HL-60 (cell line): ENCODE measurements at regions not wholly inside any gene's neighbourhood (a gene's known extent, or its start where the extent isn't known, plus 50 kb on each side); places are given as distances from the start of the nearest gene placed in this dataset.

Experiments used
- DNase-seq, 2 experiments: peaks; one replicate each; pipeline ENCODE4 v3.0.0-alpha.2; 2010 to 2020; ENCODE audit warnings: low read depth in 1 of 2, low spot score in 1 of 2
- H3K27ac ChIP-seq: fragments of 250-450 bp; sonication (Bioruptor Pico); replicated peaks from 2 replicates; pipeline ENCODE4 v1.5.1; 2020; ENCODE audit warnings: mild to moderate bottlenecking, moderate library complexity
- H3K27me3 ChIP-seq: fragments of 250-450 bp; sonication (Bioruptor Pico); 2 replicates; pipeline ENCODE4 v1.5.1; 2021; ENCODE audit warnings: mild to moderate bottlenecking, moderate library complexity; ENCODE audit not compliant: insufficient read depth, poor library complexity, severe bottlenecking
- H3K4me3 ChIP-seq: replicated peaks from 2 replicates; pipeline ENCODE4 v1.5.1; 2011; ENCODE audit warnings: mild to moderate bottlenecking, control low read depth, low read length; ENCODE audit not compliant: insufficient read depth
- CTCF ChIP-seq: IDR thresholded peaks from one replicate; pipeline ENCODE4 v1.5.1; 2011; ENCODE audit warnings: low read length, control low read depth, inconsistent platforms; ENCODE audit not compliant: insufficient read depth
- GABPA ChIP-seq: IDR thresholded peaks from 2 replicates; pipeline ENCODE4 v1.6.1; 2012; ENCODE audit warnings: low read depth
- POLR2AphosphoS5 ChIP-seq: IDR thresholded peaks from 2 replicates; pipeline ENCODE4 v1.6.1; 2012; ENCODE audit warnings: low read depth
- REST ChIP-seq: IDR thresholded peaks from 2 replicates; pipeline ENCODE4 v1.6.1; 2012; ENCODE audit warnings: low read depth; ENCODE audit not compliant: insufficient replicate concordance
- SPI1 ChIP-seq: IDR thresholded peaks from 2 replicates; pipeline ENCODE4 v1.6.1; 2012; ENCODE audit warnings: low read depth, mild to moderate bottlenecking, borderline replicate concordance

- Histone ChIP-seq H3K27me3 (no peaks in the 10 kb centered on the region), H3K4me3 (no peak overlapping the region), H3K27ac (no peak overlapping the region)
- TF ChIP-seq CTCF (no peak), POLR2AphosphoS5 (no peak), SPI1 (no peak), REST (no peak), GABPA (no peak)
- DNase-seq, result no peak
Observed at GRCh38 chr10:126734967-126735366, 64.5 kb upstream of the C10orf90 start.

GRCh38 chr10:126736142-126736541 lies 65.6 kb upstream of the C10orf90 start:
- Histone ChIP-seq H3K4me3 (no peak overlapping the region), H3K27ac (no peak overlapping the region), H3K27me3 (no peaks in the 10 kb centered on the region)
- no peak for TF ChIP-seq REST
- DNase-seq, result no peak

- no peaks in the 10 kb centered on the region for H3K27me3 ChIP-seq
- no peak overlapping the region for H3K27ac ChIP-seq
- no peak for TF ChIP-seq GABPA
- no peak for TF ChIP-seq SPI1
- no peak for TF ChIP-seq CTCF
- no peak for TF ChIP-seq POLR2AphosphoS5
- no peak for TF ChIP-seq REST
- H3K4me3 ChIP-seq, result no peak overlapping the region
- no peak for DNase-seq
Observed at GRCh38 chr10:126736727-126737126, 66.2 kb upstream of the C10orf90 start.

GRCh38 chr10:126738001-126738400 lies 67.5 kb upstream of the C10orf90 start:
- no peak for DNase-seq
- no peak for TF ChIP-seq SPI1
- no peak for TF ChIP-seq CTCF
- no peak for TF ChIP-seq GABPA
- no peak for TF ChIP-seq REST
- no peak for TF ChIP-seq POLR2AphosphoS5
- H3K27ac ChIP-seq, result no peak overlapping the region
- H3K27me3 ChIP-seq, result no peaks in the 10 kb centered on the region
- no peak overlapping the region for H3K4me3 ChIP-seq
